Stimulated activated effector memory CD8-positive, alpha-beta T cell treated with anti-CD3 and anti-CD28 coated beads, Interleukin-12 subunit alpha, Interleukin-12 subunit beta, amount 100 ng/mL, for 72 hours (primary cell): ENCODE measurements at regions not wholly inside any gene's neighbourhood (a gene's known extent, or its start where the extent isn't known, plus 50 kb on each side); places are given as distances from the start of the nearest gene placed in this dataset.

Source experiments
- ATAC-seq: fragments of 150-1000 bp; cut with Tn5 transposase; 2 replicates; pipeline ENCODE4 v1.10.0; 2021
- DNase-seq, 2 donors: peaks; one replicate each; pipeline ENCODE4 v3.0.0; 2021 to 2022; ENCODE audit warnings: low spot score in 2 of 2
- H3K27ac Mint-ChIP-seq: one replicate; pipeline ENCODE4 v1.8.0; 2022; ENCODE audit warnings: mild to moderate bottlenecking, mixed read lengths
- H3K36me3 Mint-ChIP-seq: one replicate; pipeline ENCODE4 v1.8.0; 2022; ENCODE audit warnings: mild to moderate bottlenecking, mixed read lengths
- H3K4me1 Mint-ChIP-seq: one replicate; pipeline ENCODE4 v1.8.0; 2022; ENCODE audit warnings: mixed read lengths
- H3K4me3 Mint-ChIP-seq: one replicate; pipeline ENCODE4 v1.8.0; 2022; ENCODE audit warnings: mild to moderate bottlenecking, mixed read lengths
- H3K9me3 Mint-ChIP-seq: one replicate; pipeline ENCODE4 v1.8.0; 2022; ENCODE audit warnings: mixed read lengths

- no peak overlapping the region for H3K27ac Mint-ChIP-seq
- DNase-seq (peak in 1 of 2 donors; percentile 49), ATAC-seq (peak; percentile 97)
- no peak overlapping the region for H3K4me3 Mint-ChIP-seq
- no peaks in the 10 kb centered on the region for H3K9me3 Mint-ChIP-seq
- no peaks in the 10 kb centered on the region for H3K4me1 Mint-ChIP-seq
- H3K36me3 Mint-ChIP-seq: no peaks in the 10 kb centered on the region
These were observed 50.9 kb upstream of the NPHP3 start for GRCh38 chr3:132773071-132773619.

GRCh38 chr3:132772252-132772651, 50.0 kb upstream of the NPHP3 start:
- Mint-ChIP-seq H3K27ac (no peak overlapping the region), H3K36me3 (no peaks in the 10 kb centered on the region)

More at GRCh38 chr3:132772252-132772651, 50.0 kb upstream of the NPHP3 start:
- no peak for ATAC-seq
- Mint-ChIP-seq H3K4me3 (no peak overlapping the region), H3K9me3 (no peaks in the 10 kb centered on the region), H3K4me1 (no peaks in the 10 kb centered on the region)
- DNase-seq: no peak
